ENCODE measurements at regions not wholly inside any gene's neighbourhood (a gene's known extent, or its start where the extent isn't known, plus 50 kb on each side); places are given as distances from the start of the nearest gene placed in this dataset.

GRCh38 chr21:24188506-24188905 lies 1418.8 kb downstream of the MRPL39 start:
- no peak for DNase-seq

GRCh38 chr21:24183077-24183476 lies 1424.2 kb downstream of the MRPL39 start:
- DNase-seq: no peak

GRCh38 chr21:24179110-24179509 lies 1428.2 kb downstream of the MRPL39 start:
- DNase-seq: no peak

DNA sequence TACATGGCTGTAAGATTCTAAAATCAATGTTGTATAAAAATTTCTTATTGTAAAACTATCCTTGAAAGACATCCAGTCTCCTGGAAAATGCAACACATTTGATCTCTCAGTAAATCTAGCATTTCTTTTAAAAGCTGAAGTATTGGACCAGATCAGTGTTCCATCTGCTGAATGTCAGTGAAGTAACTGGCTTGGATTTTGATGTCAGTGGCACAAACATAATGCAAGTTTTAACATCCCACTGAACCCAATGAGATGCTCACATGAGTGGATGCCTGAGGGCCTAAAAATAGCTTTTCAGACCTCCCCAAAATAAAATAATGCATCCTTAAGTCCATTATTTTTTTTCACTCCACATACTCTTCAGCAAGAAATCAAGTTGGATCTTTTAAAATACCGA lies 1432.2 kb downstream of the MRPL39 start:
- no peak for DNase-seq

DNA sequence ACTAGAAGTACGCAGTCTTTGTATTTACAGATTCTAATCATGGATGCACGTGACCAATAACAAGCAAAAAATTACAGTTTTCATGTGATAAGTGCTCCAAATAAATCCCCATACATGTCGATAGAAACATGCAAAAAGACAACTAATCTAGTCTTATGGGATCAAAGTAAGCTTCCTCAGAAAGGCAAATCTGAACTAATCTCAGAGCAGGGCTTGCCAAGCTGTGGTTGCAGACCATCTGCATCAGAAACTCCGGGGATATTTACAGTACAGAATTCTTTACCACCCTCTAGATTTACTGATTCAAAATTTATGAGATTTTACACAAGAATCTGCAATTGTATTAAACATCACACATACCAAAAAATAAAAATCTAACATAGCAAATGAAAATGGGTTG lies 1435.5 kb downstream of the MRPL39 start:
- DNase-seq: no peak

- DNase-seq: no peak
Observed at GRCh38 chr21:24163539-24163938, 1443.7 kb downstream of the MRPL39 start.

- DNase-seq: no peak
Observed at GRCh38 chr21:24160528-24160927, 1446.8 kb downstream of the MRPL39 start.

GRCh38 chr21:24153137-24153536 lies 1454.1 kb downstream of the MRPL39 start:
- no peak for DNase-seq

DNA sequence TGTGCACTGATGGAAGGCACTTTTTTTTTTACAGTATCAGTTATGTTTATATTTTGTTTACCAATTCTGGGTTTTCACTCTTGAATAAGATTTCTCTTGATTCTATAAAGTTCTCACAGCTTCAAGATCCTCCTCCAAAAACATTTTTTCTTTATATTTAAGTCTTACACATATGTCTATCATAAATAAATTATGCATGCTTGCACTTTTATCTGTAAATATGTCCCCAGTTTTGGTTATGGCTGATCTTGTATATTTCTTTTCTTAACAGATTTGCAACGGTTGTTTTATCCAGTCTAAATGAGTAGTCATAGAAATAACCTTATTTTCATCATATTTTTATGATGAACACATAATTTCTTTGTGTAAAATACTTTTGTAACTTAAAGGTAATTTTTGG lies 1456.5 kb downstream of the MRPL39 start:
- no peak for DNase-seq

DNA sequence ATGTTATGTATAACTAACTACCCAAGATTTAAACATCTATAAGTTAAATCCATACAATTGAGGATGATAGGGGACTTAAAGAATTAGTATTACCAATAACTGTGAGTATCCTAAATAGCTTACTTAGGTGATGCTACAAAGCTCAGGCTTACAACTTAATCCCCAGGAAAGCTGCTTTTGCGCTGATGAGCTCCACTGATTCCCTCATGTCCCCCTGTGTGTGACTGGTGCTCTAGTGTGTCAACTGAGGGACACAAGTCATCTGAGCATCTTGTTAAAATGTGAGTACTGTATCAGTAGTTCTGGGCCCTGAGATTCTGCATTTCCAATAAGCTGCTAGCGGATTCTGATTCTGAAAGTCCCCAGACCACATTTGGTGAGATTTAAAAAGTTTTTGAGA lies 1458.8 kb downstream of the MRPL39 start:
- no peak for DNase-seq

DNA sequence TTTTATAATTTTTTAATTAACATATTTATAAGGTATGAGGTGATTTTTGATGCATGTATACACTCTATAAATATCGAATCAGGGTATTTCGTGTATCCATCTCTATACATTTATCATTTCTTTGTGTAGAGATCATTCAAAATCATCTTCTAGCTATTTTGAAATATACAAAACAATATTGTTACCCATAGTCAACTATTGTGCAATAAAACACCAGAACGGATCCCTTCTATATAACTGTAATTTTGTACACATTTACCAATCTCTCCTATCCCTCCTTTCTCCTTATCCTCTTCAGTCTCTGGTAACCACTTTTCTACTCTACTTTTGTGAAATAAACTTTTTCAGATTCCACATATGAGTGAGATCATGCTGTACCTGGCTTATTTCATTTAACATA lies 1459.6 kb downstream of the MRPL39 start:
- no peak for DNase-seq

GRCh38 chr21:24131056-24131455 lies 1476.2 kb downstream of the MRPL39 start:
- no peak for DNase-seq

DNA sequence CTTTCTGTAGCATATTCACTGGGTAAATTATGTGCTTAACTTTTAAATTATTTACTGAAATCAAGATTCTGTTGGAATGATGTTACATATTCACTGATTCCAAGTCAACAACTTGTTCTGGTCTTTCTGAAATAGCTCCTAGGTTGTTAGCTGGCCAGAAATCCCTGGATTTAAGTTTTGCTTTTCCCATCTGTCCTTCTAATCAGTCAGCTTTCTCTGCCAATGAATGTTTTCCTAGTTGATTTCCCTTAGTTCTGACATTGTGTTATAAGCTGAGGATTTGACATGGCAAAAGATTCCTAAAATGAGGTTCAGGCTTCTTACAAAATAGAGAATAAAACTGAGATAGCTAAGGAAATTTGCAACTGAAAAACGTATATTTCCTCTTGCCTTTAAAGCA lies 1479.6 kb downstream of the MRPL39 start:
- no peak for DNase-seq

DNA sequence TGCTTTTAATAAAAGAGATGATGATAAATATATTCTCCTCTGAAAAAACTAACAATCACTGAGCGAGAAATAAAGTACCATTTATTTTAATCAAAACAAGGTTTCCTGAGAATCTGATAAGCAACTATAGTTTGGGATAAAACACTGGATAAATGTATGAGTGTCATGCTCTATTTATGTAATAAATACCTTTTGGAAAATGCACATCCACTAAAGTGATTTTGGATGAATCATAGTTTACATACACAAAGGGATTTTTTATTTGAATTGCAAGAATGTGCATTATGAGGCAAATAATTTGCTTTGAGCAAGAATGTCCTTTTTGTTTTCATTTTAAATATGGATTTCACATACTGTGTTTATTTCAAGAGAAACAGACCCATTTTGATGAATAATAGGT lies 1483.5 kb downstream of the MRPL39 start:
- no peak for DNase-seq

DNA sequence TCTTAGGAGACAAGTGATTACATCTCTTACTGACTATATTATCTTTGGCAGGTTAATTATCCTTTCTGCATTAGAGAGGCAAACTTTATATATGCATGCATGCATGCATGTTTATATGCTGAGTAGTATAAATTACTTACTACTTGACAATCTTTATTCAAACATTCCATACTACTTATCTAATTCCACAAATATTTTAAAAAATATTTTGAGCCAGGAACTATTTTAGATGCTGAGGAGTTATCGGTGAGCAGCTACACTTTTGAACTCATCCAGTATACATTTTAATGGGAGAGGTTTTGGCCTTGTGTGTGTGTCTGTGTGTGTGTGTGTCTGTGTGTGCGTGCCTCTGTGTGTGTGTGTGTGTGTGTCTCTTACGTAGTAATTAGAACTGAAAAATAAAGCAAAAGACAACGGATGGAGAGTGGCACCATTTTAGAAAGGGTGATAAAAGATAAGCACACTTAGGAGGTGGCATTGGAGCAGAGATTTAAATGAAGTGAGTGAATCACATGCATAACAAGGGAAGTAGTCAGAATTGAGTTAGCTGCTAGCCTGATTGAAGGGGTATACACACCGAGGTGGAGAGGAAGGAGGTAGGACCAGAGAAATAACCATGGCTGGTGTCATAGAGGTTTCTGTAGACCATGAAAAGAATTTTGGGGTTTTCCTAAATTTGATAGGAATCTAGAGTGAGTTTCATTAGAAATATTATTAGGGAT lies 1488.4 kb downstream of the MRPL39 start:
- no peak for DNase-seq

GRCh38 chr21:24115141-24115540 lies 1492.1 kb downstream of the MRPL39 start:
- DNase-seq: no peak

GRCh38 chr21:24112020-24112419 lies 1495.3 kb downstream of the MRPL39 start:
- DNase-seq: no peak

DNA sequence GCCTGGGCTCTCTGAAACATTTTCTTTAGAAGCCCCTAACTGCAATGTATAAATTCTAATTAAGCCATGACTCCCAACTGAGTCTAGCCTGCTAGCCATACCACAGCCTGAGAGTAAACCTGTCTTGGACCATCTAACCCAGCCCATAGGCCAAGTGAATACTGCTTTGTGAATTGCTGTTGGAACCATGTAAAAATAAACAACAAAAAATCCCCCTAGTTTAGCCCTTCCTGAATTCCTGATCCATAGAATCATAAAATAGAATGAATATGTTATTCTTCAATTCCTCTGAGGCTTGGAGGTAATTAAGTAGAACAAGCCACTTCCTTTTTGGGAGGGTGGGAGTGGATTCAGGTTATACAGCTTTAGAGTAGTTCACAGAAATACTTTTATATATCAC lies 1496.4 kb downstream of the MRPL39 start:
- no peak for DNase-seq

GRCh38 chr21:24097181-24097580 lies 1510.1 kb downstream of the MRPL39 start:
- DNase-seq: no peak

DNA sequence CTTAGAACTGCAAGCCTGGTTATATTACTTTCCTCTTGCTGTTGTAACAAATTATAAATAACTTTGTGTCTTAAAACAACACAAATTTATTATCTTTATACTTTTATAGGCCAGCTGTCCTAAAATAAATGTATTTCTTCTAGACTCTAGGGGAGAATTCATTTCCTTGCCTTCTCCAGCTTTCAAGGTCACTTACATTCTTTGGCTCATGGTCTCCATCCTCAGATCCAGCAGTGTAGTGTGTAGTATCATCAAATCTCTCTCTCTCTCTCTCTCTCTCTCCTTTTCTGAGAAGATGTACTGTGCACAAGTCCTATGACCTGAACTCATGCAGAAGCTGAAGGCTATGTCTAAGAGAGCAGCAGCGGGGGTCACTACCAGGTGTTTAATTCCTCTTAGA lies 1510.6 kb downstream of the MRPL39 start:
- no peak for DNase-seq

DNA sequence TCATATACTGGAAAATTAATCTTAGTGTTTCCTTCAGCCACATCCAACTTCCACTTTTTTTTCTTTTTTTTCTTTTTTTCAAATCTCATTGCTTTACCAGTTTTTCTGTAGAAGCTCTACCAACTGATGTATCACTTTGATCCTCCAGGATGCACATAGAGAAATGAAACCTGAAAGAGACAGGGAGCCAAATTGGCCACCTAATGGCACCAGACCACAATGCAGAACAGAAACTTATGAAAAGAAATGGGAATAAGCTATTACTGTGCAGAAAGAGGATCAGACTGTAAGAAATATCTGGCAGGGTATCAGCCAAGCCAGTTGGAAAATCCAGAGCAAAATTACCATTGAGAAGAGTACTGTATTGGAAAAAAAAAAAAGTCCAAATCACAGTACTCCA lies 1514.2 kb downstream of the MRPL39 start:
- DNase-seq: no peak

GRCh38 chr21:24076179-24076578 lies 1531.1 kb downstream of the MRPL39 start:
- DNase-seq: no peak

GRCh38 chr21:24055696-24056095 lies 1551.6 kb downstream of the MRPL39 start:
- DNase-seq: no peak

GRCh38 chr21:24050231-24050630 lies 1557.0 kb downstream of the MRPL39 start:
- no peak for DNase-seq

DNA sequence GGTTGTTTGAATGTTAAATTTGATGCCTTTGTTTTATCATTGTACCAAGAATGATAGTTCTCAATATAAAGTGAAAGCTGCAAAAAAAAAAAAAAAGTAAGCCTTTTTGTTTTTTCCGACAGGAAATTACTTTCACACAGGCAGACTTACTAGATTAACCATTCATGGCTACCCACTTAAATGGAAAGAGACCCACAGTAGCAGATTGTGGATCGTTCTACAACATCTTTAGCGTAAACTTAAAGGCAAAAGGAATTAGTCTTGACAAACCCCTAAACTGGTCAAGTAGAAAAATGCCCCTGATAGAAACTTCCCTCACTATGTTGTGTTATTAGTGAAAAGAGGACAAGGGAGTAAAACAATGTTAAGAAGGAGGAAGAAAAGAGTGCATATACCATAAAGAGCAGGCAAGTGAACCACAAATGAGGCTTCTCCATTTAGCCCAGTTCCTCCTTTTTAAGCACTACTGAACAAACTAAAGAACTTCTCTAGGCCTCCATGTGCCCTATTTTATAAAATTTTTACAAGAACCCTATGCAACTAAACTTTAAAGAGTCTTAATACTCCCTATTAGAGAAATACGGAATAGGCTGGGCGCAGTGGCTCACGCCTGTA lies 1560.3 kb downstream of the MRPL39 start:
- no peak for DNase-seq

Measured in CD4-positive, alpha-beta T cell treated with Interleukin-4 for 1 hour (primary cell).